ENCODE measurements at regions not wholly inside any gene's neighbourhood (a gene's known extent, or its start where the extent isn't known, plus 50 kb on each side); places are given as distances from the start of the nearest gene placed in this dataset.

DNA sequence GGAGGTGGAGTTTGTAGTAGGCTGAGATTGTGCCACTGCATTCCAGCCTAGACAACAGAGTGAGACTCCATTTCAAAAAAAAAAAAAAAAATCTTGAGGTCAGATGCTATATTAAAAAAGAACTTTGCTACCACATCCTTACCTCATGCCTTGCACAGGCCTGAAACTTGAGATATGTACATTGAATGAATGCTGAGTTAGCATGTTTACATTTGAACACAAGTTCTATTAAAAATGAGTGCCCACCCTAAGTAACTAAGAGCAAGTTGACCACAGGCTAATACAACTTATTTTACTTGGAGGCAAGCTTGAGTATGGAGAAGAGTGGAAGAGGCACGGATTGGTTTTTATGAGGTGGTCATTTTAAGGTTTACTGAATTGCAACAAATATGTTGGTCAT lies 276.6 kb upstream of the GATB start:
- TF ChIP-seq EZH2phosphoT487 (IDR thresholded peaks at IDR 0.05; ENCODE audit: borderline replicate concordance, low read length): no peak
- no peak for TF ChIP-seq CTCF (IDR thresholded peaks at IDR 0.05; ENCODE audit: low read depth, low read length, poor library complexity, severe bottlenecking)
- H3K79me2 ChIP-seq (ENCODE audit: control insufficient read depth, low read length): no peaks in the 10 kb centered on the region
- H3F3A ChIP-seq (ENCODE audit: control insufficient read depth, insufficient read depth): no peaks in the 10 kb centered on the region
- H3K4me1 ChIP-seq (ENCODE audit: control insufficient read depth, low read length): no peaks in the 10 kb centered on the region
- H3K36me3 ChIP-seq (ENCODE audit: control insufficient read depth, low read length): no peaks in the 10 kb centered on the region
- H3K27me3 ChIP-seq (ENCODE audit: control insufficient read depth, low read length): no peaks in the 10 kb centered on the region
- no peaks in the 10 kb centered on the region for H4K20me1 ChIP-seq (ENCODE audit: control insufficient read depth, insufficient read depth, low read depth, low read length)
- no peak overlapping the region for H3K4me2 ChIP-seq (ENCODE audit: low read length)
- no peaks in the 10 kb centered on the region for H3K9me2 ChIP-seq (replicated peaks; ENCODE audit: control insufficient read depth, low read length)
- no peak overlapping the region for H3K27ac ChIP-seq (ENCODE audit: low read depth, low read length)
- H3K9me3 ChIP-seq (ENCODE audit: control insufficient read depth, insufficient read depth, low read length): no peaks in the 10 kb centered on the region
- H3K4me3 ChIP-seq (ENCODE audit: low read length): no peak overlapping the region

DNA sequence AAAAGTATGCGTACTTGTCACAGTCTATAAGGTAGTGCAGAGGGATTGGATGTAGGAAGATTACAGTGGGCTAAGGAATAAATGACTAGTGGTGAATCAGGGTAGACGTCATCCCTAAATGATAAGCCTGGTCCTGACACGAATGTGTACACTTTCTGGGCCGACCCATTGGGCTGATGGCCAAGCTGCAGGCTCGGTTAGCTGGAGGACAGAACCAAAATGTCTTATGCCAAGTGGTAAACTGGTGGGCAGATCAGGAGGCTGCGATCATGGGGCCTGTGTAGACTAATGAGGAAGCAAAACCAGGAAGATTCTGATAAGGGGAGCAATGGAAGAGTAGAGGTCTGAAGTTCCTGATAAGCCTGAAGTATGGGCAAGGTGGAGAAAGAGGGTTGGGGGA lies 272.8 kb upstream of the GATB start:
- Histone ChIP-seq H4K20me1 (ENCODE audit: control insufficient read depth, insufficient read depth, low read depth, low read length) (no peaks in the 10 kb centered on the region), H3K4me2 (ENCODE audit: low read length) (no peak overlapping the region), H3F3A (ENCODE audit: control insufficient read depth, insufficient read depth) (no peaks in the 10 kb centered on the region), H3K4me1 (ENCODE audit: control insufficient read depth, low read length) (no peaks in the 10 kb centered on the region), H3K4me3 (ENCODE audit: low read length) (no peak overlapping the region), H3K9me3 (ENCODE audit: control insufficient read depth, insufficient read depth, low read length) (no peaks in the 10 kb centered on the region), H3K9me2 (replicated peaks; ENCODE audit: control insufficient read depth, low read length) (no peaks in the 10 kb centered on the region), H3K79me2 (ENCODE audit: control insufficient read depth, low read length) (no peaks in the 10 kb centered on the region), H3K27me3 (ENCODE audit: control insufficient read depth, low read length) (no peaks in the 10 kb centered on the region), H3K27ac (ENCODE audit: low read depth, low read length) (no peak overlapping the region), H3K36me3 (ENCODE audit: control insufficient read depth, low read length) (no peaks in the 10 kb centered on the region)
- no peak for TF ChIP-seq EZH2phosphoT487 (IDR thresholded peaks at IDR 0.05; ENCODE audit: borderline replicate concordance, low read length)
- no peak for TF ChIP-seq CTCF (IDR thresholded peaks at IDR 0.05; ENCODE audit: low read depth, low read length, poor library complexity, severe bottlenecking)

- H3K4me1 ChIP-seq (ENCODE audit: control insufficient read depth, low read length): no peaks in the 10 kb centered on the region
Measured at GRCh38 chr4:152032722-152033131, 271.9 kb upstream of the GATB start.

More at GRCh38 chr4:152032722-152033131, 271.9 kb upstream of the GATB start:
- Histone ChIP-seq H3K27me3 (ENCODE audit: control insufficient read depth, low read length) (no peaks in the 10 kb centered on the region), H3K9me3 (ENCODE audit: control insufficient read depth, insufficient read depth, low read length) (no peaks in the 10 kb centered on the region), H3K4me2 (ENCODE audit: low read length) (no peak overlapping the region), H3K79me2 (ENCODE audit: control insufficient read depth, low read length) (no peaks in the 10 kb centered on the region), H3K36me3 (ENCODE audit: control insufficient read depth, low read length) (no peaks in the 10 kb centered on the region), H4K20me1 (ENCODE audit: control insufficient read depth, insufficient read depth, low read depth, low read length) (no peaks in the 10 kb centered on the region), H3K27ac (ENCODE audit: low read depth, low read length) (no peak overlapping the region), H3K9me2 (replicated peaks; ENCODE audit: control insufficient read depth, low read length) (no peaks in the 10 kb centered on the region), H3K4me3 (ENCODE audit: low read length) (no peak overlapping the region), H3F3A (ENCODE audit: control insufficient read depth, insufficient read depth) (no peaks in the 10 kb centered on the region)
- no peak for TF ChIP-seq EZH2phosphoT487 (IDR thresholded peaks at IDR 0.05; ENCODE audit: borderline replicate concordance, low read length)
- no peak for TF ChIP-seq CTCF (IDR thresholded peaks at IDR 0.05; ENCODE audit: low read depth, low read length, poor library complexity, severe bottlenecking)

Data from DOHH2 (cell line).